ENCODE measurements at regions not wholly inside any gene's neighbourhood (a gene's known extent, or its start where the extent isn't known, plus 50 kb on each side); places are given as distances from the start of the nearest gene placed in this dataset.

- no peaks in the 10 kb centered on the region for H3K27me3 ChIP-seq
- 90% methylated on average over 2 of the region's 13 CpGs; no CpG with 5 or more reads in 1 of the 2 donors for WGBS, 2 donors (ENCODE audit: low coverage in 1 of 2)
- no peaks in the 10 kb centered on the region for H3K9me3 ChIP-seq
- peak; percentile 60 for ATAC-seq
- peaks cover 3 to 47% (median 21%) of the 10 kb centered on the region in 3 donors for H3K4me1 ChIP-seq
- H3K27ac ChIP-seq, result peak overlapping the region; percentile 26 to 74 (median 72)
- H3K36me3 ChIP-seq, result no peaks in the 10 kb centered on the region
- H3K4me3 ChIP-seq, result no peak overlapping the region
- TF ChIP-seq CTCF (IDR thresholded peaks at IDR 0.05) (no peak), POLR2AphosphoS5 (IDR thresholded peaks at IDR 0.05) (peak; percentile 65)
Measured at GRCh38 chr22:35479985-35480550, 60.6 kb upstream of the RASD2 start.

GRCh38 chr22:35480627-35481550 is 59.7 kb upstream of the RASD2 start:
- peak overlapping the region; percentile 3 to 74 (median 72) for H3K27ac ChIP-seq
- 69 to 70% methylated on average over 6 to 12 of the region's 22 CpGs for WGBS, 2 donors (ENCODE audit: low coverage in 1 of 2)
- peak; percentile 9 for ATAC-seq

GRCh38 chr22:35482311-35482710 is 58.3 kb upstream of the RASD2 start:
- TF ChIP-seq POLR2A (IDR thresholded peaks at IDR 0.05) (no peak), POLR2AphosphoS5 (IDR thresholded peaks at IDR 0.05) (no peak), EP300 (IDR thresholded peaks at IDR 0.05) (no peak), CTCF (IDR thresholded peaks at IDR 0.05) (no peak)
- H3K4me3 ChIP-seq, result no peak overlapping the region
- WGBS, 2 donors (ENCODE audit: low coverage in 1 of 2), result 94 to 100% methylated on average over 2 to 3 of the region's 5 CpGs

More at GRCh38 chr22:35480627-35481550, 59.7 kb upstream of the RASD2 start:
- no peaks in the 10 kb centered on the region for H3K36me3 ChIP-seq
- no peak overlapping the region for H3K4me3 ChIP-seq
- no peaks in the 10 kb centered on the region for H3K27me3 ChIP-seq
- H3K4me1 ChIP-seq, result peaks cover 3 to 47% (median 21%) of the 10 kb centered on the region in 3 donors
- H3K9me3 ChIP-seq, result no peaks in the 10 kb centered on the region
- TF ChIP-seq CTCF (IDR thresholded peaks at IDR 0.05) (peak in 2 of 4 experiments; percentile 10 to 30), EP300 (IDR thresholded peaks at IDR 0.05) (no peak)

GRCh38 chr22:35482974-35483373 is 57.7 kb upstream of the RASD2 start:
- H3K4me3 ChIP-seq, result no peak overlapping the region
- no peak for TF ChIP-seq POLR2AphosphoS5 (IDR thresholded peaks at IDR 0.05)
- no peak for TF ChIP-seq CTCF (IDR thresholded peaks at IDR 0.05)
- no peak for TF ChIP-seq EP300 (IDR thresholded peaks at IDR 0.05)
- TF ChIP-seq POLR2A (IDR thresholded peaks at IDR 0.05), result no peak
- no peaks in the 10 kb centered on the region for H3K9me3 ChIP-seq
- no peak overlapping the region for H3K27ac ChIP-seq
- 81 to 93% methylated on average over 5 to 6 of the region's 6 CpGs for WGBS, 2 donors (ENCODE audit: low coverage in 1 of 2)
- H3K36me3 ChIP-seq, result no peaks in the 10 kb centered on the region
- no peak for ATAC-seq
- peaks cover 3 to 36% (median 20%) of the 10 kb centered on the region in 3 donors for H3K4me1 ChIP-seq
- no peaks in the 10 kb centered on the region for H3K27me3 ChIP-seq

More at GRCh38 chr22:35482311-35482710, 58.3 kb upstream of the RASD2 start:
- Histone ChIP-seq H3K9me3 (no peaks in the 10 kb centered on the region), H3K27me3 (no peaks in the 10 kb centered on the region), H3K4me1 (peaks cover 3 to 42% (median 21%) of the 10 kb centered on the region in 3 donors), H3K36me3 (no peaks in the 10 kb centered on the region), H3K27ac (no peak overlapping the region)
- no peak for ATAC-seq
